ENCODE measurements at regions not wholly inside any gene's neighbourhood (a gene's known extent, or its start where the extent isn't known, plus 50 kb on each side); places are given as distances from the start of the nearest gene placed in this dataset.

- Histone ChIP-seq H3K4me3 (no peak overlapping the region), H3K27ac (no peak overlapping the region), H3K9me3 (no peaks in the 10 kb centered on the region), H3K4me1 (no peaks in the 10 kb centered on the region), H3K36me3 (no peaks in the 10 kb centered on the region), H3K27me3 (no peaks in the 10 kb centered on the region)
- no peak for DNase-seq (ENCODE audit: low spot score in 2 of 2)
- TF ChIP-seq CTCF (IDR thresholded peaks at IDR 0.05) (no peak), POLR2A (IDR thresholded peaks at IDR 0.05) (no peak), POLR2AphosphoS5 (IDR thresholded peaks at IDR 0.05) (no peak)
- intact Hi-C loops (cut with DNase I; ENCODE audit: low total_unique reads) = no loop called here
Observed at GRCh38 chr3:76638006-76638405, 401.9 kb upstream of the ROBO2 start.

- H3K4me3 ChIP-seq = no peak overlapping the region
- H3K27me3 ChIP-seq = no peaks in the 10 kb centered on the region
- no peaks in the 10 kb centered on the region for H3K9me3 ChIP-seq
- H3K4me1 ChIP-seq = no peaks in the 10 kb centered on the region
- H3K27ac ChIP-seq = no peak overlapping the region
- intact Hi-C loops (cut with DNase I; ENCODE audit: low total_unique reads) = no loop called here
- TF ChIP-seq POLR2AphosphoS5 (IDR thresholded peaks at IDR 0.05) = no peak
- no peak for TF ChIP-seq POLR2A (IDR thresholded peaks at IDR 0.05)
- TF ChIP-seq CTCF (IDR thresholded peaks at IDR 0.05) = no peak
- H3K36me3 ChIP-seq = no peaks in the 10 kb centered on the region
- DNase-seq (ENCODE audit: low spot score in 2 of 2) = no peak
Observed at GRCh38 chr3:76643623-76644304, 396.1 kb upstream of the ROBO2 start.

- Histone ChIP-seq H3K27ac (no peak overlapping the region), H3K9me3 (no peaks in the 10 kb centered on the region), H3K36me3 (no peaks in the 10 kb centered on the region), H3K4me3 (no peak overlapping the region), H3K27me3 (no peaks in the 10 kb centered on the region), H3K4me1 (no peaks in the 10 kb centered on the region)
- intact Hi-C loops (cut with DNase I; ENCODE audit: low total_unique reads) = no loop called here
- no peak for DNase-seq (ENCODE audit: low spot score in 2 of 2)
- TF ChIP-seq POLR2AphosphoS5 (IDR thresholded peaks at IDR 0.05) = no peak
- no peak for TF ChIP-seq CTCF (IDR thresholded peaks at IDR 0.05)
- no peak for TF ChIP-seq POLR2A (IDR thresholded peaks at IDR 0.05)
Observed at GRCh38 chr3:76644305-76644675, 395.6 kb upstream of the ROBO2 start.

GRCh38 chr3:76645724-76646123 lies 394.2 kb upstream of the ROBO2 start:
- intact Hi-C loops (cut with DNase I; ENCODE audit: low total_unique reads) = no loop called here
- no peaks in the 10 kb centered on the region for H3K9me3 ChIP-seq
- no peaks in the 10 kb centered on the region for H3K4me1 ChIP-seq
- TF ChIP-seq POLR2AphosphoS5 (IDR thresholded peaks at IDR 0.05) = no peak
- no peak for TF ChIP-seq CTCF (IDR thresholded peaks at IDR 0.05)
- TF ChIP-seq POLR2A (IDR thresholded peaks at IDR 0.05) = no peak
- H3K36me3 ChIP-seq = no peaks in the 10 kb centered on the region
- H3K27me3 ChIP-seq = no peaks in the 10 kb centered on the region
- no peak overlapping the region for H3K4me3 ChIP-seq
- DNase-seq (ENCODE audit: low spot score in 2 of 2) = no peak
- no peak overlapping the region for H3K27ac ChIP-seq

- H3K27me3 ChIP-seq = no peaks in the 10 kb centered on the region
- DNase-seq (ENCODE audit: low spot score in 2 of 2) = no peak
- H3K4me3 ChIP-seq = no peak overlapping the region
- H3K9me3 ChIP-seq = no peaks in the 10 kb centered on the region
- TF ChIP-seq CTCF (IDR thresholded peaks at IDR 0.05) (no peak), POLR2A (IDR thresholded peaks at IDR 0.05) (no peak), POLR2AphosphoS5 (IDR thresholded peaks at IDR 0.05) (no peak)
- intact Hi-C loops (cut with DNase I; ENCODE audit: low total_unique reads) = no loop called here
- no peak overlapping the region for H3K27ac ChIP-seq
- no peaks in the 10 kb centered on the region for H3K4me1 ChIP-seq
- no peaks in the 10 kb centered on the region for H3K36me3 ChIP-seq
Observed at GRCh38 chr3:76646921-76647562, 392.9 kb upstream of the ROBO2 start.

Measured in breast epithelium (tissue), 4 donors.